ENCODE measurements at regions not wholly inside any gene's neighbourhood (a gene's known extent, or its start where the extent isn't known, plus 50 kb on each side); places are given as distances from the start of the nearest gene placed in this dataset.
A peak's percentile ranks its signal among the peaks of the same experiment; 100 is the strongest.

DNA sequence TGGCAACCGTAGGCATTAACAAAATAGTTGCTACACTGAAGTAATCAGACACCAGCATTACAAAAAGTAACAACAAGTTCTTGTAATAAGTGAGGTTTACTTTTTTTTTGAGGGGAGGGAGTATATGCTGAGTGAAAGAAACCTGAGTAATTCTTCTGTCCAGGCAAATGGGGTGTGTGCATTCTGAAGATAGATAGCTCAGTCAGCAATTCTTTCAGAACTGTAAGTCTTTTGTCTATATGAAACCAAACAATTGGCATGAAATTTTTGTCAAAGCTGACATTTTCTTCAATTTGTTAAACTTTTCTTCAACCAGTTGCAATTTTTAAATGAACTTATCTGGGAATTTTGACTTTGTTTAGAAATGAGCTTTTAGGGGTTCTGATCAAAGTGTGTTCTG, 208.1 kb upstream of the THSD7B start (continued):
- no peak for TF ChIP-seq PBX2 (CRISPR knock-in tag; IDR thresholded peaks at IDR 0.05; ENCODE audit: low read depth)
- TF ChIP-seq PBX2 (tag; conservative IDR thresholded peaks at IDR 0.05; ENCODE audit: low read depth): no peak
- TF ChIP-seq EGR1 (conservative IDR thresholded peaks at IDR 0.05): no peak
- TF ChIP-seq MAFF (IDR thresholded peaks at IDR 0.05; ENCODE audit: low read length): peak; percentile 37; the same call in 1 of the 2 replicates
- no peak for TF ChIP-seq MNT (conservative IDR thresholded peaks at IDR 0.05)
- TF ChIP-seq POU5F1 (IDR thresholded peaks at IDR 0.05; ENCODE audit: borderline replicate concordance, low read depth, low read length, partially characterized antibody): no peak
- TF ChIP-seq FUS (optimal IDR thresholded peaks at IDR 0.05; ENCODE audit: low read depth, low read length): no peak
- no peak for TF ChIP-seq ZBED1 (IDR thresholded peaks at IDR 0.05)
- TF ChIP-seq SMARCA5 (IDR thresholded peaks at IDR 0.05): no peak
- no peak for TF ChIP-seq GTF2A2 (tag; IDR thresholded peaks at IDR 0.05)
- TF ChIP-seq ZNF589 (CRISPR knock-in tag; IDR thresholded peaks at IDR 0.05; ENCODE audit: low read depth): no peak
- TF ChIP-seq, protein P1, sequence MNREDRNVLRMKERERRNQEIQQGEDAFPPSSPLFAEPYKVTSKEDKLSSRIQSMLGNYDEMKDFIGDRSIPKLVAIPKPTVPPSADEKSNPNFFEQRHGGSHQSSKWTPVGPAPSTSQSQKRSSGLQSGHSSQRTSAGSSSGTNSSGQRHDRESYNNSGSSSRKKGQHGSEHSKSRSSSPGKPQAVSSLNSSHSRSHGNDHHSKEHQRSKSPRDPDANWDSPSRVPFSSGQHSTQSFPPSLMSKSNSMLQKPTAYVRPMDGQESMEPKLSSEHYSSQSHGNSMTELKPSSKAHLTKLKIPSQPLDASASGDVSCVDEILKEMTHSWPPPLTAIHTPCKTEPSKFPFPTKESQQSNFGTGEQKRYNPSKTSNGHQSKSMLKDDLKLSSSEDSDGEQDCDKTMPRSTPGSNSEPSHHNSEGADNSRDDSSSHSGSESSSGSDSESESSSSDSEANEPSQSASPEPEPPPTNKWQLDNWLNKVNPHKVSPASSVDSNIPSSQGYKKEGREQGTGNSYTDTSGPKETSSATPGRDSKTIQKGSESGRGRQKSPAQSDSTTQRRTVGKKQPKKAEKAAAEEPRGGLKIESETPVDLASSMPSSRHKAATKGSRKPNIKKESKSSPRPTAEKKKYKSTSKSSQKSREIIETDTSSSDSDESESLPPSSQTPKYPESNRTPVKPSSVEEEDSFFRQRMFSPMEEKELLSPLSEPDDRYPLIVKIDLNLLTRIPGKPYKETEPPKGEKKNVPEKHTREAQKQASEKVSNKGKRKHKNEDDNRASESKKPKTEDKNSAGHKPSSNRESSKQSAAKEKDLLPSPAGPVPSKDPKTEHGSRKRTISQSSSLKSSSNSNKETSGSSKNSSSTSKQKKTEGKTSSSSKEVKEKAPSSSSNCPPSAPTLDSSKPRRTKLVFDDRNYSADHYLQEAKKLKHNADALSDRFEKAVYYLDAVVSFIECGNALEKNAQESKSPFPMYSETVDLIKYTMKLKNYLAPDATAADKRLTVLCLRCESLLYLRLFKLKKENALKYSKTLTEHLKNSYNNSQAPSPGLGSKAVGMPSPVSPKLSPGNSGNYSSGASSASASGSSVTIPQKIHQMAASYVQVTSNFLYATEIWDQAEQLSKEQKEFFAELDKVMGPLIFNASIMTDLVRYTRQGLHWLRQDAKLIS (CRISPR knock-in tag; IDR thresholded peaks at IDR 0.05): no peak
- no peak for TF ChIP-seq ETS2 (tag; IDR thresholded peaks at IDR 0.05; ENCODE audit: borderline replicate concordance, poor library complexity, severe bottlenecking)
